HG03565 (cell line): ENCODE measurements at regions not wholly inside any gene's neighbourhood (a gene's known extent, or its start where the extent isn't known, plus 50 kb on each side); places are given as distances from the start of the nearest gene placed in this dataset.

Source experiments
- ATAC-seq: cut with Tn5 transposase; IDR thresholded peaks from one replicate; pipeline ENCODE4 v1.9.1; 2021; ENCODE audit warnings: mild to moderate bottlenecking, moderate library complexity; ENCODE audit not compliant: unreplicated experiment

DNA sequence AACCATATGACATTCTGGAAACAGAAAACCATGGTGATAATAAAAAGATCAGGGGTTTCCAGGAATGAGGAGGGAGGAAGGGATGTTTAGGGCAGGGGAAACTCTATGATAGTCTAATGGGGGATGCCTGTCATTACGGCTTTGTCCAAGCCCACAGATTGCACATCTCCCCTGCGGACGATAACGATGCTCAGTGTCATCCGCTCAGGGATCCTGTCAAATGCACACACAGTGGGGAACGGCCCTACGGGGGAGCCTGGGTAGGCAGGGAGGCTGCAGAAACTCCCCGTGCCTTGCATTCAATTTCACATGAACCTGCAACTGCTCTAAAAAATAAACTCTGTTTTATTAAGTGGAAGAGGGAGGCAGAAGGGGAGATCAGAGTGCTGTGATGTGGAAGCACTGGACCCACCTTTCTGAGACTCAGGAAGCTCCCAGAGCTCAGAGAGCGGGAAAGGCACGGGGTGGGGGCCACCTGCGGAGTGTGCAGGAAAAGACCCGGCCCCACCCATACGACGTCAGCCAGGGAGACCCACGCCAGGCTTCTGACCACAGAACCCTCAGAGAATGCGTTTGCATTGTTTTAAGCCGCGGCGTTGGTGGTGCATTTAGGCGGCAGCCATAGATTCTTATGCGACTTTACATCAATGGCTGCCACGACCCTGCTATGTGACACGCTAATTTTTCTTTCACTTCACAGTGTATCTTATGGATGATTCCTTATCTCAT lies 543.5 kb downstream of the BRD1 start:
- ATAC-seq = no peak

DNA sequence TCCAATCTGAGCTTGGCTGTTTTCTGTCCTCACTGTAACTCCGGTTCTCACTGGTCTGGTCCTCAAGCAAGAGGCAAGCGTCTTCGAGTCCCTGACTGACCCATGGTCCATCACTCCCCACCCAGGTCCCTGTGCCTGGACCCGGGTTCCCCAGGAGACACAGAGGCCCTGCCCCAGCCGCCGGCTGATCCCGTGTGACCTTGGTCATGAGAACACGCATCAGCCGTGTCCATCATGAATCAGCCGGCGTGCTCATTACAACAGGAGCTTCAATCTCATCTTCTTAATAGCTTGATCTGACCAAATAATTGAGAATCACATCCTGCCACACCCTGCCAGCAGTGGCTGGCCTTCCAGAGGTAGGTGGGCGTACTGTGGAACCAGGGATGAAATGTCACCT lies 545.1 kb downstream of the BRD1 start:
- no peak for ATAC-seq

DNA sequence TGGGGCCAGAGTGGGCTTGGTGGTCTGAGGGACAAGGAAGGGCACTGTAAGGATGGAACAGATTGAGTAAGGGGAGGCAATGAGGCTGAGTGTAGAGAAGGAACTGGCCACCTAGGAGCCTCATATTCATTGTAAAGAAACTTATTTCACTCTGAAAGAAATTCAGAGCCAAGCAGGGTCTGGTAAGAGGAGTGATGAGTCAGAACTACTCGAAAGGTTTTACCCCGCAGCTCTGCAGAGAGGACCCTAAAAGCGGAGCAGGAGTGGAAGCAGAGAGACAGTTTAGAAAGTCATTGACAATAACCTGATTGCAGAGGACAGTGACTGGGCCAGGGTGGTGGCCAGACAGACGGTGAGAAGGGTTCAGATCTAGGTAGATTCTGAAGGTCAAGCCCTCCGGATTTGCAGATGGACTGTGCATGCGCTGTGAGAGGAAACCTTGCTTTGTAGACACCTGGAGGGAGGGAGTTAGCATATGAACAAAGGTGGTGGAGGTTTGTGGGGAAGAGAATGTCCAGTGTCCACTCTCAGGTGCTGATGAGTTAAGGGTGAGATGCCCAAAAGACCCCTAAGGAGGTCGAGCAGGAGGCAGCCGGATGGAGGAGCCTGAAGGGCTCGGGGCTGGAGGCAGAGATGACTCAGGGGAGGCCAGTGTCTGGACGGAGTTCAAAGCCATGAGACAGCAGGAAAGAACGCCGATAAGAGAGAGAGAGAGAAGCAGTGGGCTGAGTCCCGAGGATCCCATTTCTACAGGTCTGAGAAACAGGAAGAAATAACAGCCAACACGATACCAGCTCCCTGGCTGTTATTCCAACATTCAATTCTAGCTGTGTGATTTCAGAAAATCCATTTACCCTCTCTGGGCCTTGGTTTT lies 546.0 kb downstream of the BRD1 start:
- ATAC-seq = no peak

DNA sequence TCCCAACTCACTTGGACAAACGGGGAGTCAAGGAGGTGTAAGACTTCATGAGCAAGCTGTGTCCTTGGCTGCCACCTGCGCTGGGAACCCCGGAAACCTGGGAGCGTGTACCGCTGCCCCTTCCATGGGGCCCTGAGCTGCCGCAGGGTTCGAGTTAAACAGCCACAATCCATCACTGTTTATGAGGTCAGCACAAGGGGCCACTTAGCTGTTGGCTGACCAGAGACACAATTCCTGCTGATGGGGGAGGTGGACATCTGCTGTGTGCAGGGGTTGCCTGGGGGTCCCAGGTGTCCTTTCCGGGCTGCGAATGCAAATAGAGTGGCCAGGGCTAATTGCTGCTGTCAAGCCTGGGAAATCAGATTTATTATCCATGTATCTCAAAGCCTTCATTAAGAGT lies 549.3 kb downstream of the BRD1 start:
- ATAC-seq = no peak

DNA sequence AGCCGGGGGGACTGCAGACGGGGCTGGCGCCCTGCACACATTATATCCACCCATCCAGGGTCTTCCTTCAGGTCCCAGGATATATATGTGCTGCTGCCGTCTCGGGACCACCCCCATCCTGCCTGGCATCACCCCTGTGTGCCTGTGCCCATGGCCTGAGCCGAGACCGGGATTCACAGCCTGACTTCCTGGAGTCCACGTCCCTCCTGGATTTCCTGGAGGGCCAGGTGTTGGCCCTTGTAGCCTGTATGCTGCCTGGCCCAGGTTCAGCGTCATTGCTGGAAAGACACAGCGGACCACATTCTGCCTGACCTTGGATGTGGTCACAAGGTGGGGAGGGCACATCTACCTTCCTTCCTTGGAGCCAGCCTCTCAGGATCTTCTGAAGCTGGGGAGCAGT lies 551.1 kb downstream of the BRD1 start:
- no peak for ATAC-seq

DNA sequence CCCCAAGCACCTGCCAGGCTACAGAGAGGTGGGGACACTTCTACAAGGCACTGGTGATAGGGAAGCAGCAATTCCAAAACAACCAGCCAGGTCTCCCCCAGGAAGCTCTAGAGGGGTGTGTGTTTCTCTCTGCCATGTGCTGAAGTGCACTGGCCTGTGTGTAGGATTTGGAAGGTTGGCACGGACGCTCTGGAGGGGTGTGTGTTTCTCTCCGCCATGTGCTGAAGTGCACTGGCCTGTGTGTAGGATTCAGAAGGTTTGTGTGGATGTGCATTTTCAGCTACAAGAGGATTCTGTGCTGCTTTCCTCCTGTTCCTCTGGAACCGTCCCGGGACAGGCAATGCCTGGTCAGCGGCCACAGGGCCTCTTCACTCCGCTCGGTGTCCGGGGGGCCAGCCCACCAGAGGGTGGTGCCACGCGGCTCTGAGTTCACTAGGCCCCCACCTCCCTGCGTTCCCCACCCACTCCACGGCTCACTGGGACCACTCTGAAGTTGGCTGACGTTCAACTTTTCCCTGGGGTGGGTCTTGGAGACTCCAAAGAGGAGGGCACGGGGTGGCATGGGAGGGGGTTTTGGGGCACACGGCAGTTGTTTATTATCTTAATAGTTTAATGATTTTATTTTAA lies 552.8 kb downstream of the BRD1 start:
- ATAC-seq = no peak

DNA sequence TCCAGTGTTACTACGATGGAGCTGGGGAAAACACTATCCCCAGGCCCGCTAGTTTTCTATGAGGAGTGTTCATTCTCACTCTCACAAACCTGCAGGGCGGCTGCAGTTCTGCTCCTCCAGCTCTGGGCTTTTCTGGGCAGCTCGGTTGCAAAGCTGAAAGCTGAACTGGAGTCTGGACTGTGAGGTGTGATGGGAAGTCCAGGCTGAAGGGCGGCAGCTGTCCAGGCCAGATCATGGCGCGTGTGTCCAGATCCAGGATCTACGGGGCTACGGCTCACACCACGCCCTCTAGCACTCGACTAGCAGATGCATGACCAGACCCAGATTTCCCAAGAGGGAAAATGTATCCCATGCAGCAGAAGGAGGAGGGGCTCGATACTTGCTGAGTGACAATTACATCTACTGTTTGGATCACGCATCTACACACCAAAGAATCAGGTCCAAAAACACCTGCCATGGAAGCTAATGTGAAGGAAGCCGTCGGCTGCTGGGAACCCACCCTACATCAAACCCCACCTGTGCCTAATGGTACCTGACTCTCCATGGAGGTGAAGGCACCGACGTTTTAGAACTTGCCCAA lies 555.0 kb downstream of the BRD1 start:
- ATAC-seq = no peak

DNA sequence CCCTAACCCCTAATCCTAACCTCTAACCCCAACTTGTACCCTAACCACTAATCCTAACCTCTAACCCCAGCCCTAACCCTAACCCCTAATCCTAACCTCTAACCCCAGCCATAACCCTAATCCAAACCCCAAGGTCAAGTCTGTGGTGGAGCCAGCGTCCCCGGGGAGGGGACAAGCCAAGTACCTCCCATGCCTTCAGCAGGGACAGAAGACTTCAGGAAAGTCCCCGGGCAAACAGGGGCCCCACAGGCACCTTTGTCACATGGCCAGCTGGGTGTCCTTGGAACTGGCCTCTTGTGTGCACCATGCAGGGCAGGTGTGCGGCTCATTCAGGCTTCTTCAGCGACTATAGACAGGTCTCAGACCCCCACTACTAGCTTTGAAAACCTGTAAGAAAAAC lies 555.8 kb downstream of the BRD1 start:
- ATAC-seq = no peak

DNA sequence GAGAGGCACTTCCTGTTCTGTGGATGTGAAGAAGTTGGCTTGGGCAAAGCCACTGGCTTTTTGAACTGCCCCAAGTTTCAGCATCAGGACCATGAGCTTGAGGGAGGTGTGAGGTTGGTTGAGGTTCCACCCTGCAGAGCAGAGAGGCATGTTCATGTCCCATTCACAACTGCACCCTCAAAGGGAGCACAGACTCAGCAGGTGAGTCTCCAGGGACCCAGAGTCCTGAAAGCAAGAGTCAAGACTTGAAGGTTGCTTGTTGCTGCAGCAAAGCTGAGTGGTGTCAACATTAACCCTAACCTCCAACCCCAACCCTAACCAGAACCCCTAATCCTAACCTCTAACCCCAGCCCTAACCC lies 556.3 kb downstream of the BRD1 start:
- no peak for ATAC-seq

DNA sequence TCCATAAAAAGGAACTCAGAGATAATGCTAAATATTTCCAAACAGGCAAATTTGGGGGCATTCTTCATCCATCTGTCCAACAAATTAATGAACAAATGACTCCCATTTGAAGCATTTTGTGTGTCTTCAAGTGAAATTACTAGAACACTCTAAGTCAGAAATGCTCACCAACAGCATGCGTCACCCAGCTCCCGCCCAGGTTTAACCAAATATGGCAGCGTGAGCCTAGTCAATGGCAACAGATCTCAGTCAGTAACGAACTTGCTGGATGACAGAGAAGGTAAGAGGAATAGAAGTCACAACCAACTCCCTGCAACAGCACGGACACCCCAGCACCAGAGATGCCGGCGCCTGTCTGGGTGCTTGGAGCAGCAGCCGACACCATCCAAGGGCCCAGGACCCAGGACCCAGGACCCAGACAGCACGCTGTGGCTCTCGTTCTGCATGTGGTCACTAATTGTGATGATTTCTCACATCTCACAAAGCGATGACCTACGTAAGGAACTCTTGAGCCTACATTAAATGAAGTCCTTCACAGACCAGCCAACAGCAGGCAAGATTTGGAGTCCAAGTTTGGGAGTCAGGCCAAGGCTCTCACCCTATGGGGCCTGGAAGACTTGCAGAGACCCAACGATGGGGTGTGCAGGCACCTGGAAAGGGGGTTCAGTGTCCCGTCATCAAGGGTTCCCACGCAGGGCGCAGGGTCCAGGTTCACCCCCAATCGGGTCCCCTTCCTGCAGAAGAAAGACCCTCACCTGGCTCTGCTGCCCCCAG lies 556.9 kb downstream of the BRD1 start:
- ATAC-seq = no peak

DNA sequence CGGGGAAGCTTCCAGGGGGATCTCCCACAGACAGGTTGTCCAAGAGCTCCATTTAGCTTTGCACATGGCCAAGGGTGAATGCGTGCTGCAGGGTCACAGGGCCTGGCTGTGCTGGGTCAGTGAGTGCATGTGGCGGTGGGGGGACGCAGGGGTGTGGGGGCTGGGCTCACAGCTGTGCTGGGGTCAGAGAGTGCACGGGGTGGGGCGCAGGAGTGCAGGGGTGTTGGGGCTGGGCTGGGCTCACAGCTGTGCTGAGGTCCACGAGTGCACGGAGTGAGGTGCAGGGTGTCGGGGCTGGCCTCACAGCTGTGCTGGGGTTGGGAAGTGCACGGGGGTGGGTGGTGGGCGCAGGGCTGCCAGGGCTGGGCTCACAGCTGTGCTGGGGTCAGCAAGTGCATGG lies 557.7 kb downstream of the BRD1 start:
- no peak for ATAC-seq

DNA sequence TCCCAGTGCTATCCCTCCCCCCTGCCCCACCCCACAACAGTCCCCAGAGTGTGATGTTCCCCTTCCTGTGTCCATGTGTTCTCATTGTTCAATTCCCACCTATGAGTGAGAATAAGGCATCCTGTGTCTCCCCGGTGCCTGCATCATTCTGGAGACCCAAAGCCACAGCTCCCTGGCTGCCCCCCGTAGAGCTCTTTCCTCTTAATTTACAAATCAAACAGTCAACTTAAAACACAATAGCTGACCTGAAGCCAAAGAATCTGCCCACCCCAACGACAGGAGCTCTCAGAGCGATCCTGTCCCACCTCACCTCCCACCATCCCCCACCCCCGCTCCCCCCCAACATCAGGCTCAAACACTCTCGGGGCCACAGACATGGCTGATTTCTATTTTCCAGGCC lies 558.3 kb downstream of the BRD1 start:
- no peak for ATAC-seq

DNA sequence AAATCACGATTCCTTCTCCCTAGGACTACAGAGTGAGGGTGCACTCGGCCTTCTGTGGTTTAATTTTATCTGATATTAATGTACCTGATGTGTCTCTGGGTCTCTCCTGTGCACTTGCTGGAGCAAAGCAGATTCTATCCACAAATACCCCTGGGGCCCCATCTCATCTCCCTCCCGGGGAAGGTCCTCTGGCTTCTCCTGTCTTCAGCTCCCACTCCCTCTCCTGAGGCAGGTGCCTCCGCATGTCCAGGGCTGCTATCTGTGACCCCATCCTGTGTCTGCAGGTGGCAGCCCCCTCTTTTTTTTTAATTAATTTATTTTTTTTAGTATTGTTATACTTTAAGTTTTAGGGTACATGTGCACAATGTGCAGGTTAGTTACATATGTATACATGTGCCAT lies 558.7 kb downstream of the BRD1 start:
- no peak for ATAC-seq

DNA sequence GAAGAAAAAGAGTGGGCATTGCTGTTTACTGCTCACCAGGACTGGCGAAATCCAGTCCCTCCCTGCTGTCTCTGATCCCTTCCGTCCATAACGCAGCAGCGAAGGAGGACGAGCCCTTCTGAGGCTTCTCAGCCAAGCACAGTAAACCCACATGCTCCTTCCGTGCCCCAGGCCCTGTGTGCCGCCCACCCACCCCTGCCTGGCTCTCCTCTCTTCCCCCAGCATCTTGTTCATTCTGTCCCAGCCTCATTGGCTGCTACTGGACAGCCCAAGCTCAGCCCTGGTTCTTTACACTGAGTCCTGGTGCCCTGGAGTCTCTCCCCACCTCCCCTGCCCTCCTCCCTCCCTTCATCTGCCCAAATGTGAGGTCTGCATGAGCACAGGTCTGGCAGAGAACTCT lies 559.7 kb downstream of the BRD1 start:
- no peak for ATAC-seq

DNA sequence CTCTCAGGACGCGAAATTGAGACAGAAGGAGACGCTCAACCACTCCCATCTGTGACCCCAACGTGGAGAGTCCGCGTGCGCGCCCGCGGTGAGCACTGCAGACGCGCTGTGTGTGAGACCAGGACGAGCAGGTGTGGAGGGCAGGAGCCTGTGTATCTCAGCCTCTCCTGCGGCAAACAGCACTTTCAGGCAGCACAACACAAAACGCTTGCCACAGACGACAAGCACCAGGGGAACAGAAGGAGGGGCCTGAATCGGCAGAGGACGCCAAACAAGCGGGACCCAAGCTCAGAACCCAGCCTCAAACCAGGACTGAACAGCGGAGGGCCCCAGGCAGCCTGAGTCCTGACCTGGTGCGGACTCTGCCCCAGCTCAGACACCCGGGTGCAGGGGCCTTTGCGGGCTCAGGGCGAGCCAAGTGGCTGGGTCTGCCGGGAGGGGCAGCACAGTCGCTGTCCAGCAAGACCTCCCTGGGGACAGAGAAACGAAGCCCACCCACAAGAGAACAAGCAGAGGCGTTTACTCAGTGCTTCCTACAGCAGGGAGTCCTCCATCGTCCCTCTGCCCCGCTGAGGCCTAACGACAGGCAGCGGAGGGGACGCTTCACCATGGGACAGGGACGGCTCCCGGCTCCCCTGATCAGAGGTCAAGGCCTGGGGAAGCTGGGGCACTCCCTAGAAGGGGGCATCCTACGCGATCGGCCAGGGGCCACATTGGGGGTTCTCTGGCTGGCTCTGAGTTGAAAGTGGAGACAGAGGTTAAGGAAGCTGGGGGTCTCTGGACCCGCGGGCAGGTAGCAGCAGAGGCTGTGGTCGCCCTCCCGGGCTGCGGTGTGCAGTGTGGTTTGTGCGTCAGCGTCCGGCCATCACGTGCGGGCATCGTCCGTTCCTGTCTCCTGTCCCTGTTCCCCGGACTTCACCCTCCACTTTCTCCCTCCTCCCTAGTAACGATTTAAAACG lies 560.8 kb downstream of the BRD1 start:
- no peak for ATAC-seq

DNA sequence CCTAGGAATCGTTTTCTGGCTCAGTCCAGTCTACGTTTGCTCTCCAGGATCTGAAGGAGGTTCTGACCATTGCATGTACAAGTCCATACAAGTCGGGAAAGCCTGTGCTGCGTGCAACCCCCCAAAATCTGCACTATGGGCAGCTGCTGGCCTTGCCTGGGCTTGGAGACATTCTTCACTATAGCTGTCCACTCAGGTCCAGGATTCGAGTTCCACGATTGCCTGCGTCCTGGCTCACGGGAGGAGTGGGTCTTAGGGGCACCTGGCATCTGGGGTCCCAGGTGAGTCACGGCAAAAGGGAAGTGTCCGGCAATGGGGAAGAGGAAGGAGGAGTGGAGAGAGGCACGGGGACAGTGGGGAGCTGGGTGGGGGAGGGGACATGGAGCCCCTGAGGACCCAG lies 563.0 kb downstream of the BRD1 start:
- ATAC-seq = no peak

DNA sequence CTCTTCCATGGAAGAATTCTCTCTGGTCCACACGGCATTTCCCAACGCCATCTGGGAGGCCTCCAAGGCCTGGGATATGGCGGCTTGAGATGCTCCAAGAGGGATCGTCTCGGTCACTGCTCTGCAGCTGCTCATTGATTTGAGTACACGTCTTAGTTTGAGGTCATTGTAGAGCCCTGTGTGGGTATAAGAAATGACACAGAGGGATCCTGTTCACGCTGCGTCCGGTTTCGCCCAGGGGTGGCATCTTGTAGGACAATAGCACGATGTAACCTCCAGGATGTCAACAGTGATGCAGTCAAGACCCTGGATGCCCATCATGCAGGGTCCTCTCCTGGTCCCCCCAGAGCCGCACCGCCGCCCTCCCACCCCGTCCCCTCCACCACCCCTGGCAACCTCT lies 564.6 kb downstream of the BRD1 start:
- no peak for ATAC-seq

DNA sequence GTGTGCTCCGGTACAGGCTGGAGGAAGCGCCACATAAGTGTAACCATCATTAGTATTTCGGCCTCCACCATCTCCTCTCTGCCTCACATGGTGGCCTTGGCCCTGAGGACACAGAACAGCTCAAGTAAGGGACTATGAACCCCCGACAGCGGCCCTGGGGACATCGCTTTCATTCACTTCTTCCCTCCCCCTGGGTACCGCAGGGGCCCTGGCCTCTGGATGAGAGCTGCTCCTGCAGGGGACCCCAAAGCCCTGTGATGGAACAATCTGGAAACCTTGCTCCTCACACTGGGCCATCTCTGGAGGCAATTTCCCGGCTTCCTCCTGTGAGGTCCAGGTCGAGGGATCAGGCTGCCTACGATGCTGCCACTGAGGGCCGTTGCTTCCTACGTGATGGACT lies 565.5 kb downstream of the BRD1 start:
- ATAC-seq = no peak

DNA sequence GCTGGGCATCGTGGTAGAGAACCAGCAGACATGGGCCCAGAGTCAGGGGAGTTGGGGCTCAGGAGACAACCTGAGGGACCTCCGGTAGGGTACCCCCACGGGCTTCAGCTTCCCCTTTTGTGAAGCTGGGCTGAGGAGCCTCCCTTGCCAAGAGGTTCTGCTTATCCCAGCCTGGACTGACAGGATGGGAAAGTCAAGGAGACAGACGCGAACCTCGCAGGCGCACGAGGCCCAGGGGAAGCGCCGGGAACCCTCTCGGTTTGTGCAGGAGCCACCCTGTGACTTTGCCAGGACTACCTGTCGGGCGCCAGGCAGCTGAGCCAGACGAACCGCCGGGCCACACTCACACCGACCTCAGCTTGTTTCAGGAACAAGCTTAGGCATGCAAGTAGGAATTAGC lies 566.1 kb downstream of the BRD1 start:
- ATAC-seq = no peak
